CD14-positive monocyte (primary cell): ENCODE measurements at regions not wholly inside any gene's neighbourhood (a gene's known extent, or its start where the extent isn't known, plus 50 kb on each side); places are given as distances from the start of the nearest gene placed in this dataset.

ENCODE experiments used
- DNase-seq, 3 donors: peaks; one replicate each; pipeline ENCODE4 v3.0.0-alpha.2; 2011 to 2022
- H2AFZ ChIP-seq: 2 replicates; pipeline ENCODE4 v1.6.0; 2012; ENCODE audit warnings: mild to moderate bottlenecking, low read depth, low read length, inconsistent platforms; ENCODE audit not compliant: insufficient read depth, poor library complexity, severe bottlenecking
- H3K27ac ChIP-seq, 2 donors: 1 replicate in 1 of 2; 2 replicates in 1 of 2; pipeline ENCODE4 v1.5.1; 2012 to 2013; ENCODE audit warnings: low read length in 2 of 2, control low read depth in 1 of 2, inconsistent platforms in 1 of 2, low read depth in 1 of 2, mild to moderate bottlenecking in 1 of 2
- H3K27me3 ChIP-seq, 2 donors: one replicate each; pipeline versions ENCODE4 v1.6.0 to v1.6.1; 2011 to 2013; ENCODE audit warnings: low read length in 2 of 2; ENCODE audit not compliant: control insufficient read depth in 2 of 2, insufficient read depth in 2 of 2
- H3K36me3 ChIP-seq, 2 donors: replicated peaks in 1 of 2; 1 replicate in 1 of 2; 2 replicates in 1 of 2; pipeline versions ENCODE4 v1.5.1 to v1.6.1; 2012 to 2013; ENCODE audit warnings: low read length in 2 of 2, control low read depth in 1 of 2, inconsistent platforms in 1 of 2, mild to moderate bottlenecking in 1 of 2; ENCODE audit not compliant: insufficient read depth in 2 of 2, control insufficient read depth in 1 of 2
- H3K4me1 ChIP-seq, 2 donors: 1 replicate in 1 of 2; 2 replicates in 1 of 2; pipeline versions ENCODE4 v1.5.1 to v1.6.1; 2012 to 2013; ENCODE audit warnings: low read length in 2 of 2, control low read depth in 1 of 2, inconsistent platforms in 1 of 2, mild to moderate bottlenecking in 1 of 2, moderate library complexity in 1 of 2; ENCODE audit not compliant: insufficient read depth in 2 of 2, control insufficient read depth in 1 of 2
- H3K4me2 ChIP-seq: replicated peaks from 2 replicates; pipeline ENCODE3; 2012; ENCODE audit warnings: low read length, moderate library complexity, mild to moderate bottlenecking; ENCODE audit not compliant: poor library complexity, severe bottlenecking; ENCODE audit errors: extremely low read depth
- H3K4me3 ChIP-seq, 3 experiments: fragments of 200-600 bp in 1 of 3; sonication (generic) in 1 of 3; replicated peaks in 1 of 3; 1 replicate in 2 of 3; 2 replicates in 1 of 3; pipeline ENCODE4 v1.5.1; 2011 to 2013; ENCODE audit warnings: low read length in 3 of 3, mild to moderate bottlenecking in 3 of 3, control low read depth in 2 of 3, low read depth in 2 of 3, inconsistent platforms in 1 of 3, moderate library complexity in 1 of 3
- H3K79me2 ChIP-seq: 2 replicates; pipeline ENCODE4 v1.6.0; 2012; ENCODE audit warnings: mild to moderate bottlenecking, control low read depth, inconsistent platforms, low read length, moderate library complexity; ENCODE audit not compliant: insufficient read depth
- H3K9ac ChIP-seq: 2 replicates; pipeline ENCODE4 v1.6.0; 2017; ENCODE audit warnings: low read length, mild to moderate bottlenecking; ENCODE audit not compliant: insufficient read depth, poor library complexity, severe bottlenecking
- H3K9me3 ChIP-seq, 2 donors: replicated peaks in 1 of 2; 1 replicate in 1 of 2; 2 replicates in 1 of 2; pipeline versions ENCODE4 v1.5.1 to v1.6.1; 2012 to 2013; ENCODE audit warnings: low read length in 2 of 2, control low read depth in 1 of 2; ENCODE audit not compliant: control insufficient read depth in 1 of 2, insufficient read depth in 1 of 2
- H4K20me1 ChIP-seq: 2 replicates; pipeline ENCODE4 v1.6.0; 2012; ENCODE audit warnings: mild to moderate bottlenecking, low read length, control low read depth, moderate library complexity; ENCODE audit not compliant: insufficient read depth
- H3K27ac Mint-ChIP-seq, 7 donors: one replicate each; pipeline ENCODE4 v1.8.0; 2020; ENCODE audit warnings: mild to moderate bottlenecking in 7 of 7, mixed read lengths in 7 of 7, moderate library complexity in 6 of 7, inconsistent platforms in 2 of 7
- H3K27me3 Mint-ChIP-seq, 3 donors: one replicate each; pipeline ENCODE4 v1.8.0; 2021 to 2022; ENCODE audit warnings: low read depth in 3 of 3, mild to moderate bottlenecking in 3 of 3, mixed read lengths in 3 of 3, moderate library complexity in 3 of 3, inconsistent platforms in 1 of 3
- H3K36me3 Mint-ChIP-seq, 2 donors: one replicate each; pipeline ENCODE4 v1.8.0; 2020; ENCODE audit warnings: mixed read lengths in 2 of 2, inconsistent platforms in 1 of 2, mild to moderate bottlenecking in 1 of 2
- H3K4me1 Mint-ChIP-seq: one replicate; pipeline ENCODE4 v1.8.0; 2020; ENCODE audit warnings: mild to moderate bottlenecking, mixed read lengths
- H3K4me3 Mint-ChIP-seq, 2 donors: one replicate each; pipeline ENCODE4 v1.8.0; 2020; ENCODE audit warnings: mild to moderate bottlenecking in 2 of 2, mixed read lengths in 2 of 2, moderate library complexity in 1 of 2
- H3K9me3 Mint-ChIP-seq, 7 donors: one replicate each; pipeline ENCODE4 v1.8.0; 2020 to 2022; ENCODE audit warnings: mixed read lengths in 7 of 7, mild to moderate bottlenecking in 6 of 7, moderate library complexity in 6 of 7, inconsistent platforms in 2 of 7
- WGBS: methylation state at CpG from one replicate; pipeline ENCODE4 v1.1.5; 2013; ENCODE audit warnings: missing lambda C conversion rate; ENCODE audit not compliant: insufficient coverage; 5-methylcytosine and 5-hydroxymethylcytosine counted together
- intact Hi-C, 2 donors: fragments of 100-400 bp; cut with micrococcal nuclease; formaldehyde crosslinking; loops; one replicate each; pipeline versions ENCODE4 v1.15.0 to v1.15.1; 2023
- TF ChIP-seq, protein P1 (sequence below): fragments of 200-600 bp; IDR thresholded peaks from one replicate; pipeline ENCODE4 v1.8.0; 2022; ENCODE audit warnings: antibody characterized with exemption, mild to moderate bottlenecking

GRCh38 chr18:10027461-10027860 is 113.6 kb downstream of the VAPA start:
- TF ChIP-seq, protein P1, sequence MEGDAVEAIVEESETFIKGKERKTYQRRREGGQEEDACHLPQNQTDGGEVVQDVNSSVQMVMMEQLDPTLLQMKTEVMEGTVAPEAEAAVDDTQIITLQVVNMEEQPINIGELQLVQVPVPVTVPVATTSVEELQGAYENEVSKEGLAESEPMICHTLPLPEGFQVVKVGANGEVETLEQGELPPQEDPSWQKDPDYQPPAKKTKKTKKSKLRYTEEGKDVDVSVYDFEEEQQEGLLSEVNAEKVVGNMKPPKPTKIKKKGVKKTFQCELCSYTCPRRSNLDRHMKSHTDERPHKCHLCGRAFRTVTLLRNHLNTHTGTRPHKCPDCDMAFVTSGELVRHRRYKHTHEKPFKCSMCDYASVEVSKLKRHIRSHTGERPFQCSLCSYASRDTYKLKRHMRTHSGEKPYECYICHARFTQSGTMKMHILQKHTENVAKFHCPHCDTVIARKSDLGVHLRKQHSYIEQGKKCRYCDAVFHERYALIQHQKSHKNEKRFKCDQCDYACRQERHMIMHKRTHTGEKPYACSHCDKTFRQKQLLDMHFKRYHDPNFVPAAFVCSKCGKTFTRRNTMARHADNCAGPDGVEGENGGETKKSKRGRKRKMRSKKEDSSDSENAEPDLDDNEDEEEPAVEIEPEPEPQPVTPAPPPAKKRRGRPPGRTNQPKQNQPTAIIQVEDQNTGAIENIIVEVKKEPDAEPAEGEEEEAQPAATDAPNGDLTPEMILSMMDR = no peak
- Histone ChIP-seq H3K4me3 (no peak overlapping the region), H3K9ac (no peak overlapping the region), H3K9me3 (no peaks in the 10 kb centered on the region), H3K36me3 (no peaks in the 10 kb centered on the region), H4K20me1 (no peaks in the 10 kb centered on the region), H3K4me2 (no peak overlapping the region), H2AFZ (no peak overlapping the region), H3K27me3 (no peaks in the 10 kb centered on the region), H3K4me1 (peaks cover 30 to 43% of the 10 kb centered on the region in 2 donors), H3K79me2 (no peaks in the 10 kb centered on the region), H3K27ac (no peak overlapping the region)
- H3K27me3 Mint-ChIP-seq = peaks cover 2% of the 10 kb centered on the region in 3 donors
- H3K4me1 Mint-ChIP-seq = peaks cover 43% of the 10 kb centered on the region
- intact Hi-C loops = no loop called here
- WGBS = 100% methylated on average over 3 of the region's 3 CpGs
- H3K4me3 Mint-ChIP-seq = no peak overlapping the region
- DNase-seq = no peak
- peaks cover 0 to 3% (median 2%) of the 10 kb centered on the region in 7 donors for H3K9me3 Mint-ChIP-seq
- no peak overlapping the region for H3K27ac Mint-ChIP-seq
- no peaks in the 10 kb centered on the region for H3K36me3 Mint-ChIP-seq

DNA sequence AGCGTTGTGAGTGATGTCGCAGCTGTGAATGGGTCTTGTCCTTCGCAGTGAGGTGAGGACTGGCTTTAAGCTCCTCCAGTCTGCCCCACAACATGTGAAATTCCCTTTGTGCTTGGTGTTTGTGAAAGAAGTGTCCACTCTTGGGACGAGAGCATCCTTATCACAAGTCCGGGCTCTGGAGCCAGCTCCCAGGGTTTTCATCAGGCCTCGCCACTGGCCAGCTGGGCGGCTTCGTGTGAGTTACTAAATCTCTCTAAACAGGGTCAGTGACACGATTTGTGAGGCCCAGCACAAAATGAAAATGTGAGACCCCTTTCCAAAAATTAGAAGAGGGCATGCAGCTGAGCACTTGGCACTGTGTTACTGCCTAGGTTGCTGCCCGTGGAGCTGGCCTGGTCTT is 115.9 kb downstream of the VAPA start:
- Mint-ChIP-seq H3K4me1 (peaks cover 36% of the 10 kb centered on the region), H3K27ac (no peak overlapping the region), H3K9me3 (peaks cover 0 to 3% (median 0%) of the 10 kb centered on the region in 7 donors), H3K36me3 (no peaks in the 10 kb centered on the region), H3K27me3 (peaks cover 2% of the 10 kb centered on the region in 3 donors), H3K4me3 (no peak overlapping the region)
- Histone ChIP-seq H2AFZ (no peak overlapping the region), H3K9me3 (no peaks in the 10 kb centered on the region), H4K20me1 (no peaks in the 10 kb centered on the region), H3K36me3 (no peaks in the 10 kb centered on the region), H3K4me3 (no peak overlapping the region), H3K9ac (no peak overlapping the region), H3K27ac (no peak overlapping the region), H3K27me3 (no peaks in the 10 kb centered on the region), H3K4me2 (no peak overlapping the region), H3K79me2 (no peaks in the 10 kb centered on the region), H3K4me1 (peaks cover 23 to 38% of the 10 kb centered on the region in 2 donors)
- TF ChIP-seq, protein P1 = no peak
- no peak for DNase-seq
- intact Hi-C loops = no loop called here
- 100% methylated on average over 7 of the region's 10 CpGs for WGBS
